Neural cell (in vitro differentiated cells): ENCODE measurements at regions not wholly inside any gene's neighbourhood (a gene's known extent, or its start where the extent isn't known, plus 50 kb on each side); places are given as distances from the start of the nearest gene placed in this dataset.

Experiments used
- EP300 ChIP-seq: fragments of 450-650 bp; conservative IDR thresholded peaks from 2 replicates; pipeline ENCODE4 v1.6.1; 2014; ENCODE audit warnings: antibody characterized with exemption, mild to moderate bottlenecking, moderate library complexity; ENCODE audit not compliant: poor library complexity, severe bottlenecking
- EZH2 ChIP-seq: fragments of 200-600, 300-800 bp; shearing (Covaris generic), sonication (generic); IDR thresholded peaks from 2 replicates; pipeline ENCODE4 v1.6.1; 2014; ENCODE audit warnings: antibody characterized with exemption, low read length, borderline replicate concordance, mild to moderate bottlenecking; ENCODE audit not compliant: insufficient read depth, poor library complexity, severe bottlenecking
- MXI1 ChIP-seq: fragments of 450-650 bp; conservative IDR thresholded peaks from 2 replicates; pipeline ENCODE4 v1.6.1; 2014; ENCODE audit warnings: antibody characterized with exemption, mild to moderate bottlenecking; ENCODE audit not compliant: poor library complexity, severe bottlenecking
- REST ChIP-seq: IDR thresholded peaks from 2 replicates; pipeline ENCODE4 v1.6.1; 2012; ENCODE audit warnings: borderline replicate concordance
- SMC3 ChIP-seq: fragments of 450-650 bp; conservative IDR thresholded peaks from 2 replicates; pipeline ENCODE4 v1.6.1; 2014; ENCODE audit warnings: antibody characterized with exemption, mild to moderate bottlenecking, moderate library complexity; ENCODE audit not compliant: poor library complexity
- TAF1 ChIP-seq: IDR thresholded peaks from 2 replicates; pipeline ENCODE4 v1.6.1; 2012; ENCODE audit warnings: low read depth
- TF ChIP-seq, protein P1 (sequence below): fragments of 450-650 bp; IDR thresholded peaks from 2 replicates; pipeline ENCODE4 v1.5.1; 2014; ENCODE audit warnings: antibody characterized with exemption, mild to moderate bottlenecking, moderate library complexity; ENCODE audit not compliant: poor library complexity, severe bottlenecking

DNA sequence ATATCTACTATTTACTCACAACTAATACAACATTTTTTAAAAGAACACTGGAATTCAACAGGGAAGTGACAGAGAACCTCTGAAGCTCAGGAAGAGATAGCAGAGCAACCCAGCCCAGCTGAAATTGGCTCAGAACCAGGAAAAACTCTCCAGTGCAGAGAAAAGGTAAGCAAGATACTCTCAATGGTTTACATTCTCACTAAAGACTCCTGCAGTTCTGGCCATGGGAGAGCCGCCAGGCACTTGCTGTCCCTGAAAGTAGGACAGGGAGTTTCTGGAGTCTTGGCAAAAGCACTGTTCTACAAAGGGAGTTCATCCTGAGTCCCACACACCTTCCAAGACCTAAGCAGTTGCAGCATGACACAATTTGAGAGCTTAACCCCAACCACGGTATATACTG is 330.8 kb downstream of the TRIM36 start:
- TF ChIP-seq, protein P1, sequence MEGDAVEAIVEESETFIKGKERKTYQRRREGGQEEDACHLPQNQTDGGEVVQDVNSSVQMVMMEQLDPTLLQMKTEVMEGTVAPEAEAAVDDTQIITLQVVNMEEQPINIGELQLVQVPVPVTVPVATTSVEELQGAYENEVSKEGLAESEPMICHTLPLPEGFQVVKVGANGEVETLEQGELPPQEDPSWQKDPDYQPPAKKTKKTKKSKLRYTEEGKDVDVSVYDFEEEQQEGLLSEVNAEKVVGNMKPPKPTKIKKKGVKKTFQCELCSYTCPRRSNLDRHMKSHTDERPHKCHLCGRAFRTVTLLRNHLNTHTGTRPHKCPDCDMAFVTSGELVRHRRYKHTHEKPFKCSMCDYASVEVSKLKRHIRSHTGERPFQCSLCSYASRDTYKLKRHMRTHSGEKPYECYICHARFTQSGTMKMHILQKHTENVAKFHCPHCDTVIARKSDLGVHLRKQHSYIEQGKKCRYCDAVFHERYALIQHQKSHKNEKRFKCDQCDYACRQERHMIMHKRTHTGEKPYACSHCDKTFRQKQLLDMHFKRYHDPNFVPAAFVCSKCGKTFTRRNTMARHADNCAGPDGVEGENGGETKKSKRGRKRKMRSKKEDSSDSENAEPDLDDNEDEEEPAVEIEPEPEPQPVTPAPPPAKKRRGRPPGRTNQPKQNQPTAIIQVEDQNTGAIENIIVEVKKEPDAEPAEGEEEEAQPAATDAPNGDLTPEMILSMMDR, result no peak
- no peak for TF ChIP-seq MXI1
- TF ChIP-seq REST, result no peak
- TF ChIP-seq EZH2, result no peak
- TF ChIP-seq EP300, result no peak
- TF ChIP-seq SMC3, result no peak
- no peak for TF ChIP-seq TAF1
